HepG2 (cell line): ENCODE measurements at regions not wholly inside any gene's neighbourhood (a gene's known extent, or its start where the extent isn't known, plus 50 kb on each side); places are given as distances from the start of the nearest gene placed in this dataset.

ENCODE experiments used
- ARID5B ChIP-seq: IDR thresholded peaks from 2 replicates; pipeline ENCODE4 v1.4.0; 2020; ENCODE audit warnings: mild to moderate bottlenecking, missing genetic modification reagents
- BCLAF1 ChIP-seq: fragments of 450-650 bp; IDR thresholded peaks from 2 replicates; pipeline ENCODE4 v1.6.1; 2017; ENCODE audit warnings: mild to moderate bottlenecking
- BRCA1 ChIP-seq: sonication (generic); formaldehyde crosslinking; IDR thresholded peaks from 2 replicates; pipeline ENCODE4 v1.4.0; 2020; ENCODE audit warnings: missing genetic modification reagents
- CBFB ChIP-seq: sonication (generic); formaldehyde crosslinking; IDR thresholded peaks from 2 replicates; pipeline ENCODE4 v1.4.0; 2020; ENCODE audit warnings: missing genetic modification reagents
- KDM2A ChIP-seq: sonication (generic); formaldehyde crosslinking; IDR thresholded peaks from 2 replicates; pipeline ENCODE4 v1.4.0; 2020; ENCODE audit warnings: low read depth, missing genetic modification reagents, borderline replicate concordance
- NRL ChIP-seq: sonication (generic); formaldehyde crosslinking; IDR thresholded peaks from 2 replicates; pipeline ENCODE4 v1.5.0; 2020; ENCODE audit warnings: missing genetic modification reagents, mild to moderate bottlenecking, moderate library complexity, borderline replicate concordance
- PRDM4 ChIP-seq: sonication (generic); formaldehyde crosslinking; IDR thresholded peaks from 2 replicates; pipeline ENCODE4 v1.9.0; 2021; ENCODE audit warnings: missing genetic modification reagents, borderline replicate concordance
- TBX2 ChIP-seq: sonication (generic); formaldehyde crosslinking; IDR thresholded peaks from 2 replicates; pipeline ENCODE4 v1.5.0; 2020; ENCODE audit warnings: missing genetic modification reagents, mild to moderate bottlenecking, borderline replicate concordance
- TCF7 ChIP-seq: sonication (generic); IDR thresholded peaks from 2 replicates; pipeline ENCODE4 v1.6.1; 2016; ENCODE audit warnings: antibody characterized with exemption, low read depth
- TOE1 ChIP-seq: sonication (generic); formaldehyde crosslinking; IDR thresholded peaks from 2 replicates; pipeline ENCODE4 v1.4.0; 2020; ENCODE audit warnings: mild to moderate bottlenecking, missing genetic modification reagents
- U2AF2 ChIP-seq: fragments of 200-400 bp; formaldehyde crosslinking; IDR thresholded peaks from 2 replicates; pipeline ENCODE4 v1.6.1; 2017; ENCODE audit warnings: low read depth, mild to moderate bottlenecking, low read length
- ZBTB38 ChIP-seq: sonication (generic); formaldehyde crosslinking; IDR thresholded peaks from 2 replicates; pipeline ENCODE4 v1.5.1; 2020; ENCODE audit warnings: mild to moderate bottlenecking, missing genetic modification reagents
- ZMAT3 ChIP-seq: sonication (generic); formaldehyde crosslinking; conservative IDR thresholded peaks from 2 replicates; pipeline ENCODE4 v1.7.0; 2021; ENCODE audit warnings: missing genetic modification reagents
- ZNF234 ChIP-seq: sonication (generic); formaldehyde crosslinking; conservative IDR thresholded peaks from 2 replicates; pipeline ENCODE4 v1.5.1; 2020; ENCODE audit warnings: mild to moderate bottlenecking, missing genetic modification reagents
- ZNF296 ChIP-seq: sonication (generic); formaldehyde crosslinking; conservative IDR thresholded peaks from 2 replicates; pipeline ENCODE4 v1.5.0; 2020; ENCODE audit warnings: mild to moderate bottlenecking, missing genetic modification reagents
- ZNF770 ChIP-seq: sonication (generic); formaldehyde crosslinking; IDR thresholded peaks from 2 replicates; pipeline ENCODE4 v1.5.0; 2020; ENCODE audit warnings: mild to moderate bottlenecking, missing genetic modification reagents

GRCh38 chr3:182618085-182618732, 175.1 kb upstream of the ATP11B start (continued):
- TF ChIP-seq ARID5B (CRISPR knock-in tag) (no peak), ZNF770 (CRISPR knock-in tag) (no peak), U2AF2 (no peak), BRCA1 (CRISPR knock-in tag) (no peak), KDM2A (no peak), TBX2 (CRISPR knock-in tag) (no peak), BCLAF1 (no peak), ZNF234 (no peak), TOE1 (CRISPR knock-in tag) (no peak), TCF7 (no peak), CBFB (CRISPR knock-in tag) (no peak), NRL (CRISPR knock-in tag) (no peak), ZMAT3 (CRISPR knock-in tag) (no peak), ZBTB38 (CRISPR knock-in tag) (no peak), PRDM4 (CRISPR knock-in tag) (no peak), ZNF296 (CRISPR knock-in tag) (no peak)
